HFFc6 (cell line): ENCODE measurements at regions not wholly inside any gene's neighbourhood (a gene's known extent, or its start where the extent isn't known, plus 50 kb on each side); places are given as distances from the start of the nearest gene placed in this dataset.

Source experiments
- DNase-seq: peaks from one replicate; pipeline ENCODE4 v3.0.0-alpha.2; 2018
- H3K27ac Mint-ChIP-seq: 2 replicates; pipeline ENCODE4 v1.8.0; 2020; ENCODE audit warnings: mild to moderate bottlenecking, mixed read lengths
- H3K27me3 Mint-ChIP-seq: 2 replicates; pipeline ENCODE4 v1.8.0; 2021; ENCODE audit warnings: mild to moderate bottlenecking, moderate library complexity, mixed read lengths; ENCODE audit not compliant: insufficient read depth
- H3K36me3 Mint-ChIP-seq: 2 replicates; pipeline ENCODE4 v1.8.0; 2021; ENCODE audit warnings: low read depth, mixed read lengths
- H3K4me1 Mint-ChIP-seq: 2 replicates; pipeline ENCODE4 v1.8.0; 2020; ENCODE audit warnings: low read depth, mixed read lengths
- H3K4me3 Mint-ChIP-seq: 2 replicates; pipeline ENCODE4 v1.8.0; 2020; ENCODE audit warnings: mild to moderate bottlenecking, moderate library complexity, mixed read lengths
- H3K9me3 Mint-ChIP-seq: 2 replicates; pipeline ENCODE4 v1.8.0; 2020; ENCODE audit warnings: mild to moderate bottlenecking, mixed read lengths
- CTCF ChIP-seq: fragments of 200-600 bp; sonication (generic); IDR thresholded peaks from 2 replicates; pipeline ENCODE4 v1.5.0; 2021; ENCODE audit warnings: antibody characterized with exemption, mild to moderate bottlenecking

DNA sequence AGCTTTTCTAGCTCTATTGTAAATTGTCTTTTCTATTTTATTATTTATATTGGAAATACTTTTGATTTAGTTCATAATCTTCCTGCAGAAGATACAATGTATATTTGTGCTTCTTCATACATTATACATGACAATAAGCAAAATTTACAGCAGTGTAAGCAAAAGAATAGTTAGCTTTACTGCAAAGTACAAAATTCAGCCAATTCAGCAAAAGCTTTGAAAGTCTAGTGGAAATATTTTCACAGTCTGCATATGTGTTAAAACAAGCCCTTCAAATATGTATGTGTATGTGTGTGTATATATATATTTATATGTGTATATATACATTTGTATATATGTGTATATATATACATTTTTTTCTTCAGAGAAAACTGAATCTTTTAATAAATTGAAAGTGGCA lies 879.1 kb downstream of the SLITRK1 start:
- H3K27me3 Mint-ChIP-seq, result no peaks in the 10 kb centered on the region
- no peaks in the 10 kb centered on the region for H3K9me3 Mint-ChIP-seq
- H3K27ac Mint-ChIP-seq, result no peak overlapping the region
- peaks cover 5% of the 10 kb centered on the region; the same call in 1 of the 2 replicates for H3K36me3 Mint-ChIP-seq
- H3K4me3 Mint-ChIP-seq, result no peak overlapping the region
- DNase-seq, result no peak
- TF ChIP-seq CTCF, result no peak
- no peaks in the 10 kb centered on the region for H3K4me1 Mint-ChIP-seq

DNA sequence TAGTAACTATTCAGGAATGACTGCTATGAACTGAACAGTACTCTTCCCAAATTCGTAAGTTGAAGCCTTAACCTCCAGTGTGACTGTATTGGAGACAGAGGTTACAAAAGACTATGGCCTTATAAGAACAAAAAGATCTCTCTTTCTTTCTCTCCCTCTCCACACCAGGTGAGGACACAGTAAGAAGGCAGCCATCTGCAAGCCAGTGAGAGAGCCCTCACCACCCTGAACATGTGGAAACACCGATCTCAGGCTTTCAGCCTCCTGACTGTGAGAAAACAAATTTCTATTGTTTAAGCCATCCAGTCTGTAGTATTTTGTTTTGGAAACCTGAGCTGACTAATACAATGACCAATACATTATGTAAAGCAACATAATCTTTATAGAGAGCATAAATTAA lies 888.9 kb downstream of the SLITRK1 start:
- H3K27me3 Mint-ChIP-seq, result no peaks in the 10 kb centered on the region
- TF ChIP-seq CTCF, result no peak
- H3K36me3 Mint-ChIP-seq, result 0 out of 2 replicates have a peak, but pooled peaks cover 4% of the 10 kb centered on the region
- H3K4me1 Mint-ChIP-seq, result peaks cover 6% of the 10 kb centered on the region
- no peak overlapping the region for H3K4me3 Mint-ChIP-seq
- H3K9me3 Mint-ChIP-seq, result no peaks in the 10 kb centered on the region
- 0 out of 2 replicates have a peak overlapping the region, but pooled peaks have one; percentile 22 for H3K27ac Mint-ChIP-seq
- DNase-seq, result no peak

DNA sequence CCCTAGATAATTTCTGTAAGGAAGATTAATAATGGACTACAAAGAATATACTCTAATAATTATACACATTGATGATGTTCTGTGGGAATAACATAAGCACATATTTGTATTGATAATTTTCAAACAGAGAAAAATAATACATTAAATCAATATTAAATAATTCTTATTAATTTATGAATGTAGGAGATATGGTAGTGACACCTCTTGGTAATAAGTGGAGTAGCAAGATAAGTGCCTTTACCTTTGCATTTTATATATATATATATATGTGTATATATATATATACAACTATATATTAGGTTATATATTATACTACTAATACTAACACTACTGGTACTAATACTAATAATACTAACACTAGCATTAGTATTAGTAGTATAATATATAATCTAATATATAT lies 905.8 kb downstream of the SLITRK1 start:
- no peaks in the 10 kb centered on the region for H3K9me3 Mint-ChIP-seq
- H3K36me3 Mint-ChIP-seq, result no peaks in the 10 kb centered on the region
- TF ChIP-seq CTCF, result peak; percentile 69
- no peak for DNase-seq
- no peaks in the 10 kb centered on the region for H3K4me1 Mint-ChIP-seq
- H3K27ac Mint-ChIP-seq, result no peak overlapping the region
- no peak overlapping the region for H3K4me3 Mint-ChIP-seq
- H3K27me3 Mint-ChIP-seq, result no peaks in the 10 kb centered on the region

GRCh38 chr13:82963226-82964099 lies 918.8 kb downstream of the SLITRK1 start:
- Mint-ChIP-seq H3K4me1 (peaks cover 34% of the 10 kb centered on the region), H3K9me3 (no peaks in the 10 kb centered on the region), H3K4me3 (peak overlapping the region; percentile 13; the same call in 1 of the 2 replicates), H3K27me3 (no peaks in the 10 kb centered on the region), H3K27ac (peak overlapping the region; percentile 56), H3K36me3 (no peaks in the 10 kb centered on the region)
- peak; percentile 41 for DNase-seq
- TF ChIP-seq CTCF, result no peak

GRCh38 chr13:82962397-82962796 lies 919.9 kb downstream of the SLITRK1 start:
- Mint-ChIP-seq H3K27me3 (no peaks in the 10 kb centered on the region), H3K9me3 (no peaks in the 10 kb centered on the region), H3K4me1 (peaks cover 26% of the 10 kb centered on the region), H3K27ac (peak overlapping the region; percentile 8; the same call in 1 of the 2 replicates), H3K4me3 (no peak overlapping the region), H3K36me3 (no peaks in the 10 kb centered on the region)
- no peak for DNase-seq
- TF ChIP-seq CTCF, result no peak
